Lung microvascular endothelial cell (primary cell): ENCODE measurements at regions not wholly inside any gene's neighbourhood (a gene's known extent, or its start where the extent isn't known, plus 50 kb on each side); places are given as distances from the start of the nearest gene placed in this dataset.
"Not testable (repeated sequence)": the region's sequence is repeated elsewhere in the genome, so short reads cannot be mapped to it uniquely, and the experiment has no call there.

Experiments
- DNase-seq, 2 donors: peaks; one replicate each; pipeline versions ENCODE4 v3.0.0 to v3.0.0-alpha.2; 2010; ENCODE audit warnings: low read depth in 2 of 2

GRCh38 chr1:229856009-229856650 is 210.9 kb upstream of the GALNT2 start:
- DNase-seq, result no peak

DNA sequence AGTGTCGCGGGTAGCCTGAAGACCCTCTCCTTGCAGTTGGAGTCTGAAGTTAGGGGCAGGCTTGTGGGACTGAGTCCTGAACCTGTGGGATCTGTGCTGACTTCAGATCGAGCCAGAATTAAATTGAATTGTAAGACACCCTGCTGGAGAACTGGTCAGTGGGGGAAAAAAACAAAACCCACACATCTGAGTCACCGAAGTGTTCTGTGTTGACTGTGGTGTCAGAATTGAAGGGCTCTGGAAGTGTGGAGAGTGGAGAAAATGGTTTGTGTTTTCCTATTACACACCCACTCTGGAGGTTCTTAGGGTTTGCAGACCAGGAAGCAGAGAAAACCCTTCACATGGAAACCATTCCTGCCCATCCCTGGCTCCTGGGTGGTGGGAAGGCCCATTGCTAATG is 209.5 kb upstream of the GALNT2 start:
- no peak for DNase-seq

DNA sequence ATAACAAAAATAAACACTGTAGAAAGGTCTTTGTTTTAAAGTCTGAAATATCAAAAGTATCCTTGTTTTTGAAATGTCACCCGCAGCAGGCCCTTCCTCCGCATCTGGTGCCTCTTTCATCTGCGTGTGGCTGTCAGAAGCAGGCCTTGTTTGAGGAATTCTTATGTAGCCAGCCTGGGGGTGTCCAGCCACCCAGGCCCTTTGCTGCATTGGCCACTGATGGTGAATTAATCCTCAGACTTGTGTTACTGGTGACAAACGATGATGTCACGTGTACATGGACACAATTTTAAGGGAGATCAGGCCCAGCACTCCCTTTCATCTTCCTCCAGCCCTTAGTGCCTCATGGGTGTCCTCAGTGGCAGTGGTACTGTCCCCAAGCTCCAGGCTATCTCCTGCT is 208.0 kb upstream of the GALNT2 start:
- DNase-seq, result no peak

DNA sequence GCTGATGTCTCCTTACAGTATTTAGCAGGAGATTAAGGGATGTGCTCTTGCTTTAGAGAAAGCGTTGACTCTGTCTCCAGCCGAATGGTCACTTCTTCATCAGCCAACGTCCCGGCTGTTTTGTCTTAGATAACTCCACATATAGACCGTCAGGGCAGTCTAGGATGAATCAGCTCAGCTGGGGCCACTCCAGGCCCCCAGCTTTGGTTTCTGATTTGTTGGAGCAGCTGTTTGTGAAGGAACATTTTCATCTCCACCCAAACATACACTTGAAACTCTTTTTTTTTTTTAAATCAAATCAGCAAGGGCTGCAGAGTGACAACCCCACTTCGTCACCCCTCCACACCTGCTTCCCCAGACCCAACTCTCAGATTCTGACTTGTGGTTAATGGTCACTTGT is 206.1 kb upstream of the GALNT2 start:
- DNase-seq, result no peak

DNA sequence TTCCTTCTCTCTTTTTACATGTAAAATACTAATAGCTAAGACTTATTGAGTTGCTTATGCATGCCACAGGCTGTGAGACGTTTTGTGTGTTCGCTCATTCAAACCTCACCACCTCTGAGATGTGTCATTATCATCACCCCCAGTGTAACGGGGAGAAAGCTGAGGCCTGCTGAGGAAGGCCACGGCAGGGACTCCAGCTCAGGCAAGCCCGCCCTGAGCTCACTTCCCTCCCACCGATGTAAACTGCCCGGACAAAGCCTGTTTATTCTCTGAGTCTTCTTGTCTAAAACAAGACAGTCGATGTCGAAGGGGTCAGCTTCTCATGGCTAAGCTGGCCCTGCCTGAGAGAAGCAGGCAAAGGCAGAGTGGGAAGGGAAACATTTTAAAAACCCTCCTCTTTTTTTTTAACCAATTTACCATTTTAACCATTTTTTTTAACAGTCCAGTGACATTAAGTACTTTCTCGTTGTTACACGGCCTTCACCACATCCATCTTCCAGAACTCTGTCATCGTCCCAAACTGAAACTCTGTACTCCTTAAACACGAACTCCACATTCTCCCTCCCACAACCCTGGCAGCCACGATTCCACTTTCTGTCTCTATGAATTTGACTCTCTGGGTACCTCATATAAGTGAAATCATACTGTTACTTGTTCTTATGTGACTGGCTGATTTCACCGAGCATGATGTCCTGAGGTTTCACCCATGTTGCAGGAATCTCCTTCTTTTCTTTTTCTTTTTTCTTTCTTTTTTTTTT is 204.8 kb upstream of the GALNT2 start:
- no peak for DNase-seq

DNA sequence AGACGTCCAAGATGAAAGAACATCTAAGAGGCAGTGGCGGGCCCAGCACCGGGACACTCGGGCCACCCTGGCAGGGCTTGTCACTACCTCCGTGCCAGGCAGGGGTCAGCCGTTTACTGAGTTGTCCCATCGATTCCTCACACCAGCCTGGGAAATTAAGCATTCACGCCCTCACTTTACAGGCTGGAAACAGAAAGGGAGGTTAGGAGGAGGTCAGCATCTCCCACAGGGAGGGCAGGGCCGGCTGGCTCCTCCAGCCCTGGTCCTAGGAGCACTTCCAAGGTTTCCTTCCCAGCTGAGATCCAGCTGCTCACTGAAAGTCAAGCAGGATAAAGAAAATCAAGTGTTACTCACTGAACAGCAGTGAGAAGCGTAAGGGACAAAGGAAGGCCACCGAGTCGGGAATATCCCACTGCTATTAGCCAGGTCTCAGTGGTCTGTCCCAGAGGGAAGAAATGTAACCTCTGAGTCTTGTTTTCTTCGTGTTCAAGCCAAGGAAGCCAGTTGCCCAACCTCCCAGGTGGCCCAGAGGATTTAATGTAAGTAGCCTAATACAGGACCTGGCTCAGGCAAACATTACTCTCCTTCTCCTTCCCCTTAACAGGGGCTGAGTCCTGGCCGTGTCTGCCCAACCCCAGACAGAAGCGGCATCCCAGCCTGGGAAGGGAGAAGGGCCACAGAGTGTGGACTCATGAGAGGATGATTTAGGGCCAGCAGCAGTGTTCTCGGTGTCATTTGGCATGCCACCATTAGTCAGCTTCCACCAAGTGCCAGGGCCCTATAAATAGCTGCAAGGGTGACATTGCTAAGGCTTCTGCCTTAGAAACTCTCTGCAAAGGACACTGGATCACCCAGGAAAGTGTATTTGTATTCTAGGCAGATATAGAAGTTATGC is 203.1 kb upstream of the GALNT2 start:
- DNase-seq, result no peak

- no peak for DNase-seq
Observed at GRCh38 chr1:229864686-229865230, 202.3 kb upstream of the GALNT2 start.

DNA sequence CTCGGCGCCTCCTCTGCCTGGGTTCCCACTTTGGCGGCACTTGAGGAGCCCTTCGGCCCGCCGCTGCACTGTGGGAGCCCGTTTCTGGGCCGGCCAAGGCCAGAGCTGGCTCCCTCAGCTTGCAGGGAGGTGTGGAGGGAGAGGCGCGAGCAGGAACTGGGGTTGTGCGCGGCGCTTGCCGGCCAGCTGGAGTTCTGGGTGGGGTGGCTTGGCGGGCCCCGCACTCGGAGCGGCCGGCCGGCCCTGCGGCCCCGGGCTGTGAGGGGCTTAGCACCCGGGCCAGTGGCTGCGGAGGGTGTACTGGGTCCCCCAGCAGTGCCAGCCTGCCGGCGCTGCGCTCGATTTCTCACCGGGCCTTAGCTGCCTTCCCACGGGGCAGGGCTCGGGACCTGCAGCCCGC is 201.7 kb upstream of the GALNT2 start:
- not testable (repeated sequence) for DNase-seq

GRCh38 chr1:229867726-229868125 is 199.3 kb upstream of the GALNT2 start:
- no peak for DNase-seq

GRCh38 chr1:229869240-229869639 is 197.8 kb upstream of the GALNT2 start:
- DNase-seq, result no peak

- no peak for DNase-seq
Observed at GRCh38 chr1:229869687-229870086, 197.4 kb upstream of the GALNT2 start.

- DNase-seq, result no peak
Observed at GRCh38 chr1:229870381-229870780, 196.7 kb upstream of the GALNT2 start.

DNA sequence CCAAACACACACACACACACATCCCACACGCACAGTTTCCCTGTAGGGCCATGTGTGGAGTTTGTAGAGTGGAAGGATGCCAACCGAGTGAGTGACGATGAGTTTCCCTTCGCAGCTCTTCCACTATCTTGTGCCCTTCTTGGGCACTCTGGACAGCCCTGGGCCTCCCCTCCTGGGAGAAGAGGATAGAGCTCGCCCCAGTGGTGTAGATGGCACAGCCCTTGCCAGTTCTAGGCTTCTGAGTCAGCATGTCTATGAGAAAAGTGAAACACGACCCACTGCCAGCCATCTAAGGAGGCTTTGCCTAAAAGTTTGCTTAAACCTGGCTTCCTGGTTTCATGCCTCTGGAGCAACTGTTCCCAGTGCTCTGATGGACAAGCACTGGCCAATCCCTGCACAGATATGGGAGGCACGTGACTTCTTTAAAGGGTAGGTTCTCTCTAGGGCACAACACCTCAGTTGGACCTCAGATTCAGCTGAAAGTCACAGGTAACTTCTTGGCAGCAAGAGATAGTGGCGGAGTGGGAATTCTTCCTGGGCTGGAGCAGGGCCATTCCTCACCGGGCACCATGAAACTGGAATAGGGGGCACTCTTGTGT is 195.9 kb upstream of the GALNT2 start:
- DNase-seq, result no peak

DNA sequence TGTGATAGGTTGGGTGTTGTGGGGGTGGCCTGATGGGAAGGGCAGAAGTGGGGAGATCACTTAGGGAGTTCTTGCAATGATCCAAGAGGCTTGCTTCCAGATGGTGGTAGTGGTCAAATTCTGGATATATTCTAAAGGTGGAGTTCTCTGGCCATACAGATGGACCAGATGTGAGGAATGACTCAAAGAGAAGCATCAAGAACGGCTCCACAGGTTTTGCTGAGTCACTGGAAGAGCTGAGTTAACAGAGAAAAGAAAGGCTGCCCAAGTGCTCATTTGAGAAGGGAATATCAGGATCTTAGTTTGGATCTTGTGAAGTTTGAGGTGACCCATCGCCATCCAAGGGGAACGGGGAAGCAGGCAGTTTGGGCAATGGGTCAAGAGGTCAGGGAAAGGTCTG is 192.9 kb upstream of the GALNT2 start:
- DNase-seq, result no peak

DNA sequence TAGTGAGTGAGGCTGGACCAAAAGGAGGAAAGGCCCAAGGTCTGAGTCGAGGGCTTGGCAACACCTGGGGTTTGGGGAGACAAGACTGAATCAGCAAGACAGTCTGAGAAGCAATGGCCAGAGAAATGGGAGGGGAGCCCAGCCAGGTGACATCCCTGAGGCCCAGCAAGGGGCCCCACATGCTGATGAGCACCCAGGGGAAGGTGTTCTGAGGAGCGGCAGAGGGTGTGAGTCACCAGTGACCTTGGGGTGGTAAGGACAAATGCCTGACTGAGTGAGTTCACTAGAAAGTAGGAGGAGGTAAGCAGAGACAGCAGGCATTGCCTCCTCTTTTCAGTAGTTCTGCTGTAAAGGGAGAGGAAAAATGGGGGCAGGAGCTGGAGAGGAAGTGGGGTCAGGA is 192.4 kb upstream of the GALNT2 start:
- DNase-seq, result no peak

GRCh38 chr1:229875086-229875485 is 192.0 kb upstream of the GALNT2 start:
- no peak for DNase-seq

GRCh38 chr1:229879746-229880145 is 187.3 kb upstream of the GALNT2 start:
- no peak for DNase-seq

- DNase-seq, result no peak
Observed at GRCh38 chr1:229880271-229881170, 186.5 kb upstream of the GALNT2 start.

DNA sequence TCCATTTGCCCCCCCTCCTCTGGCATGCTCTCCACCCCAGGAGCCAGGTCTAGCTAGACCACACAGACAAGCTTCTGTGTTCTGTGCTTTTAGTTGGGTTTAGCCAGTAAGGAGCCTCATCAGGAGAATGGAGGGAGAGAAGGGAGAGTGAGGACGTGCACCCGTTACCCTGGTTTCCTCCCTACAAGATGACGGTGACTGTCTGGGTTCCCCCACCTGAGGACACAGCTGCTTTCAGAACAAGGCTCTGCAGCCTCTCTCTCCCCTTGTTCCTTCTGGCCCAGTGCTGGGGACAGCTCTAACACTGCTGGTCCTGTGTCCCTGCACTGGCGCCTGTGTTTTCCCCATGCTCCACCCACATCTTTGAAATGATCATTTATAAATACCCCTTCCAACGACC is 184.4 kb upstream of the GALNT2 start:
- no peak for DNase-seq

DNA sequence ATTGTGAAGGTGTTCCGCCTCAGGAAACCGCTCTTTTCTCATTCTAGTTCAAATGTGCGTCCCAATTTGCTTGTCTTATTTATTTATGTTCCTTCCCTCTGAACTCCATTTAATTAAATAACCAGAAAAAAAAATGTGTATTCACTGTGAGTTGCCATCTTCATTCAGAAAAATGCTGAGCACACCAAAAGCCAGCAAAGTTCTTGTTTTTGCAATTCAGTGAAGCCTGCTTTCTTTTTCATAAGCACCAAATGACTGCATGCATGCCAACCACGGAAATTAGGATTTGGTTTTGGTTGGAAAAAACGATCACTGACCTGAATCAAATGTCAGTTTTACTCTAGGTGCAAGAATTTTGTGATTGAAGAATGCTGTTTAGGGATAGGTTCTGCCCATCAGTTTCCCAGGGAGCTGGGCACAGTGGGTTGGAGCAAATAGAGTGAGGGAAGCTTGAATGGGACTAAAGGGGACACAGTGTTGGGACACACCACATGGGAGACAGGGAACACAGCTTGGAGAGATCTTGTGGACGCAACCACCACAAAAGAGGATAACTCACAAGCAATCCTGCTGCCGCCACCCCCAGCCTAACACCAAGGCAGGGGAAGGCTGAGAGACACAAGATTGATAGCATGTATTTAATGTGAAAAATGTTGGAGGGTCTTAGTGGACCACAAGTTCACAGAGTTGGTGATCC is 183.4 kb upstream of the GALNT2 start:
- no peak for DNase-seq
